K562 (cell line): ENCODE measurements at regions not wholly inside any gene's neighbourhood (a gene's known extent, or its start where the extent isn't known, plus 50 kb on each side); places are given as distances from the start of the nearest gene placed in this dataset.

Experiments used
- MYNN ChIP-seq, 2 experiments: sonication (generic); formaldehyde crosslinking in 1 of 2; IDR thresholded peaks; 2 replicates each; pipeline versions ENCODE4 v1.5.0 to v1.6.1; 2016 to 2020; ENCODE audit warnings: antibody characterized with exemption in 1 of 2, missing genetic modification reagents in 1 of 2
- SAFB2 ChIP-seq: fragments of 200-400 bp; formaldehyde crosslinking; IDR thresholded peaks from 2 replicates; pipeline ENCODE4 v1.6.1; 2018; ENCODE audit warnings: borderline replicate concordance, low read length, low read depth, moderate library complexity; ENCODE audit not compliant: severe bottlenecking
- TAF7 ChIP-seq: fragments of 450-650 bp; IDR thresholded peaks from 2 replicates; pipeline ENCODE4 v1.6.1; 2016; ENCODE audit warnings: missing genetic modification characterization, missing compliant biosample characterization

DNA sequence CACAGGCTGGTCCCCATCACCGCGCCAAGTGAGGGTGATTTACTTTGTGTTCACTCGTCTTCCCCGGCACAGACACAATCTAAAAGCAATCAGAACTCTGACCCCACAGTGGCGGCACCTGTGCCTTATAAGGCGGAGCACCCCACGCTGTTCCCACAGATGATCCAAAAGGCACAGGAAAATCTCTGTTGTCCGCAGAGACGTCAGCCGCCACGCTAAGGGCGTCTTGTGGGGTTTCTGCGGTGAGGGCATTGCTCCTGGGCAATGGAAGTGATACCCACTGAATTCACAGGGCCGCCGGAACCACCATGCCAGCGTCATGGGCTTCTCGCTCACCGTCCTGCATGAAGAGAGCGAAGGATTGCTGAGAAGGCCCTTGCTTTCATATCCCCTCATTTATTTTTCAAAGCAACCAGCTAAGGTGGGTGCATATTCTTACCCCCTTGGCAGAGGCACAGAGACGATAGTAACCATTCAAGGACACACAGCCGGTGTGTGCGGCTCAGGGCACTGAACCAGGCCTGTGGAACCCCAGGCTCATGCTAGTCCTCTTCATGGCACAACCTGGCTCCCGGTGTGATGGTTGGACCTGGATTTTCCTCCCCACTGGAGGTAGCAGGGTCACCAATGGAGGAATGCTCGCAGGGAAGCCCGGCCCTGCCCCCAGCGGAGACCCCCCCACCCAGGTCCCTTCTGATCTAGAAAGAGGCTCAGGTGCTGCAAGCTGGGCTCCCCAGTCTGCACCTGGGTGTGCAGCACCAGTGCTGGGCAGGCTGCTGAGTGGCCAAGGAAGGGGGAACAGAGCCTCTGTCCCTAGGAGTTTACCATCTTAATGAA is 279.0 kb downstream of the TCERG1L start:
- TF ChIP-seq TAF7 (tag) = no peak
- no peak for TF ChIP-seq MYNN (IDR thresholded peaks at IDR 0.05)
- no peak for TF ChIP-seq MYNN (CRISPR knock-in tag; IDR thresholded peaks at IDR 0.05)
- no peak for TF ChIP-seq SAFB2
